ENCODE measurements at regions not wholly inside any gene's neighbourhood (a gene's known extent, or its start where the extent isn't known, plus 50 kb on each side); places are given as distances from the start of the nearest gene placed in this dataset.

- TF ChIP-seq POLR2A (IDR thresholded peaks at IDR 0.05; ENCODE audit: borderline replicate concordance, extremely low read depth, insufficient read depth, insufficient read length), result no peak
- TF ChIP-seq ELF1 (IDR thresholded peaks at IDR 0.05; ENCODE audit: borderline replicate concordance, low read depth), result no peak
- TF ChIP-seq, protein P1, sequence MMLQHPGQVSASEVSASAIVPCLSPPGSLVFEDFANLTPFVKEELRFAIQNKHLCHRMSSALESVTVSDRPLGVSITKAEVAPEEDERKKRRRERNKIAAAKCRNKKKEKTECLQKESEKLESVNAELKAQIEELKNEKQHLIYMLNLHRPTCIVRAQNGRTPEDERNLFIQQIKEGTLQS (IDR thresholded peaks at IDR 0.05), result no peak
- no peak for TF ChIP-seq YY1 (IDR thresholded peaks at IDR 0.05; ENCODE audit: extremely low read depth, insufficient replicate concordance, low read depth, low read length)
- TF ChIP-seq ZFX (IDR thresholded peaks at IDR 0.05), result no peak
- no peak for TF ChIP-seq RAD21 (IDR thresholded peaks at IDR 0.05; ENCODE audit: low read depth)
- TF ChIP-seq, protein P2, sequence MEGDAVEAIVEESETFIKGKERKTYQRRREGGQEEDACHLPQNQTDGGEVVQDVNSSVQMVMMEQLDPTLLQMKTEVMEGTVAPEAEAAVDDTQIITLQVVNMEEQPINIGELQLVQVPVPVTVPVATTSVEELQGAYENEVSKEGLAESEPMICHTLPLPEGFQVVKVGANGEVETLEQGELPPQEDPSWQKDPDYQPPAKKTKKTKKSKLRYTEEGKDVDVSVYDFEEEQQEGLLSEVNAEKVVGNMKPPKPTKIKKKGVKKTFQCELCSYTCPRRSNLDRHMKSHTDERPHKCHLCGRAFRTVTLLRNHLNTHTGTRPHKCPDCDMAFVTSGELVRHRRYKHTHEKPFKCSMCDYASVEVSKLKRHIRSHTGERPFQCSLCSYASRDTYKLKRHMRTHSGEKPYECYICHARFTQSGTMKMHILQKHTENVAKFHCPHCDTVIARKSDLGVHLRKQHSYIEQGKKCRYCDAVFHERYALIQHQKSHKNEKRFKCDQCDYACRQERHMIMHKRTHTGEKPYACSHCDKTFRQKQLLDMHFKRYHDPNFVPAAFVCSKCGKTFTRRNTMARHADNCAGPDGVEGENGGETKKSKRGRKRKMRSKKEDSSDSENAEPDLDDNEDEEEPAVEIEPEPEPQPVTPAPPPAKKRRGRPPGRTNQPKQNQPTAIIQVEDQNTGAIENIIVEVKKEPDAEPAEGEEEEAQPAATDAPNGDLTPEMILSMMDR (IDR thresholded peaks at IDR 0.05 in 2 of 3, conservative IDR thresholded peaks at IDR 0.05 in 1 of 3; ENCODE audit: borderline replicate concordance in 1 of 3, insufficient read depth in 1 of 3, low read depth in 2 of 3, low read length in 2 of 3), result no peak
- TF ChIP-seq, protein P3, sequence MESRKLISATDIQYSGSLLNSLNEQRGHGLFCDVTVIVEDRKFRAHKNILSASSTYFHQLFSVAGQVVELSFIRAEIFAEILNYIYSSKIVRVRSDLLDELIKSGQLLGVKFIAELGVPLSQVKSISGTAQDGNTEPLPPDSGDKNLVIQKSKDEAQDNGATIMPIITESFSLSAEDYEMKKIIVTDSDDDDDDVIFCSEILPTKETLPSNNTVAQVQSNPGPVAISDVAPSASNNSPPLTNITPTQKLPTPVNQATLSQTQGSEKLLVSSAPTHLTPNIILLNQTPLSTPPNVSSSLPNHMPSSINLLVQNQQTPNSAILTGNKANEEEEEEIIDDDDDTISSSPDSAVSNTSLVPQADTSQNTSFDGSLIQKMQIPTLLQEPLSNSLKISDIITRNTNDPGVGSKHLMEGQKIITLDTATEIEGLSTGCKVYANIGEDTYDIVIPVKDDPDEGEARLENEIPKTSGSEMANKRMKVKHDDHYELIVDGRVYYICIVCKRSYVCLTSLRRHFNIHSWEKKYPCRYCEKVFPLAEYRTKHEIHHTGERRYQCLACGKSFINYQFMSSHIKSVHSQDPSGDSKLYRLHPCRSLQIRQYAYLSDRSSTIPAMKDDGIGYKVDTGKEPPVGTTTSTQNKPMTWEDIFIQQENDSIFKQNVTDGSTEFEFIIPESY (IDR thresholded peaks at IDR 0.05; ENCODE audit: extremely low read depth, insufficient replicate concordance, low read length), result no peak
- no peak for TF ChIP-seq CBX3 (IDR thresholded peaks at IDR 0.05; ENCODE audit: low read depth)
- TF ChIP-seq SRF (IDR thresholded peaks at IDR 0.05; ENCODE audit: low read depth), result no peak
- no peak for TF ChIP-seq CEBPB (IDR thresholded peaks at IDR 0.05; ENCODE audit: low read depth)
- TF ChIP-seq TCF7L2 (IDR thresholded peaks at IDR 0.05; ENCODE audit: borderline replicate concordance, extremely low read depth, insufficient read depth, insufficient read length), result no peak
- TF ChIP-seq SP1 (IDR thresholded peaks at IDR 0.05; ENCODE audit: low read depth), result no peak
- TF ChIP-seq EZH2 (IDR thresholded peaks at IDR 0.05), result no peak
- no peak for TF ChIP-seq SIN3A (IDR thresholded peaks at IDR 0.05; ENCODE audit: low read depth)
- TF ChIP-seq EZH2phosphoT487 (IDR thresholded peaks at IDR 0.05; ENCODE audit: borderline replicate concordance), result no peak
Measured at GRCh38 chr16:31710880-31711279, 162.7 kb upstream of the ZNF267 start.

More at GRCh38 chr16:31710880-31711279, 162.7 kb upstream of the ZNF267 start:
- Histone ChIP-seq H3K4me2 (ENCODE audit: low read length) (no peak overlapping the region), H2AFZ (ENCODE audit: low read depth, low read length, poor library complexity, severe bottlenecking) (no peak overlapping the region), H3K9ac (ENCODE audit: low read length) (no peak overlapping the region), H3K9me2 (ENCODE audit: insufficient read depth) (no peaks in the 10 kb centered on the region), H3K4me1 (ENCODE audit: control insufficient read depth in 1 of 2, insufficient read depth in 2 of 2, low read length in 2 of 2) (peaks cover 6 to 17% of the 10 kb centered on the region in 2 experiments; a peak in 3 of 4 replicates), H3K27me3 (ENCODE audit: insufficient read depth, low read length) (no peaks in the 10 kb centered on the region), H3K36me3 (ENCODE audit: control insufficient read depth in 1 of 2, insufficient read depth in 2 of 2, low read length in 2 of 2) (peaks cover 6 to 10% of the 10 kb centered on the region in 2 experiments; a peak in 2 of 4 replicates), H4K20me1 (ENCODE audit: insufficient read depth) (no peaks in the 10 kb centered on the region), H3K27ac (ENCODE audit: low read depth, low read length) (no peak overlapping the region), H3K4me3 (replicated peaks in 1 of 2; ENCODE audit: low read depth in 1 of 2, low read length in 2 of 2) (no peak overlapping the region), H3K79me2 (ENCODE audit: insufficient read depth, low read length) (peaks cover 12% of the 10 kb centered on the region; the same call in 1 of the 2 replicates), H3K9me3 (ENCODE audit: control insufficient read depth in 1 of 2, insufficient read depth in 1 of 2, low read depth in 1 of 2, low read length in 2 of 2) (no peaks in the 10 kb centered on the region)
- no peak for DNase-seq (ENCODE audit: low read depth, low spot score)
- ATAC-seq, result no peak
- CTCF ChIA-PET, result interaction anchor here (1.4 kb wide), 1 partner anchor 251 kb away, joined by 3 read pairs; the partner anchor contains the start of gene ARMC5
- POLR2A ChIA-PET, result no interaction called here
- RAD21 ChIA-PET (ENCODE audit: low non-redundant PET in 1 of 2, low total read pairs in 2 of 2, uncharacterized antibody in 2 of 2, unreplicated experiment in 2 of 2), result no interaction called here
- BruUV-seq (replicated peaks), result no TSS peak
- intact Hi-C loops (cut with micrococcal nuclease), result loop anchor here (5.0 kb wide), 1 partner anchor 156 kb away; no protein-coding TSS in a partner anchor

Data from HCT116 (cell line).